ENCODE measurements at regions not wholly inside any gene's neighbourhood (a gene's known extent, or its start where the extent isn't known, plus 50 kb on each side); places are given as distances from the start of the nearest gene placed in this dataset.

DNA sequence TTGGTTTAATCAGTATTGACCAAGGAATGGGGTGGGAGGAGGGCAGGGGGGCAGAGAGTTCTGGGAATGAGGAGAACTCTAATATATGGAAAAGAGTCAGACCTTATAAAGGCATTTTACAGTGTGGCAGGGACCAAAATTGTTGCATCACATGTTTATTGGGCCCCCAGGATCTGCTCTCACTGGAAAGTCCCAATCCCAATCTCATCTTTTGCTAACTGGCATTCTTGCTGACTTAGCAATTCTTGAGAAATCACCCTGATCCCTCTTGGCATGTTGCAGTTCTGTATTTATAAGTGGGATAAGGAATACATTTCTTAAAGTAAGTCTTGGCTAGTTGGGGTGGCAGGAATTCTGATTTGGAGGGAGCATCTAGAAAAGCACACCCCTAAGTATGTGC lies 104.4 kb upstream of the CXCL14 start:
- DNase-seq (ENCODE audit: insufficient read length, low spot score) (no peak), FAIRE-seq (no peak)
- TF ChIP-seq, protein P1, sequence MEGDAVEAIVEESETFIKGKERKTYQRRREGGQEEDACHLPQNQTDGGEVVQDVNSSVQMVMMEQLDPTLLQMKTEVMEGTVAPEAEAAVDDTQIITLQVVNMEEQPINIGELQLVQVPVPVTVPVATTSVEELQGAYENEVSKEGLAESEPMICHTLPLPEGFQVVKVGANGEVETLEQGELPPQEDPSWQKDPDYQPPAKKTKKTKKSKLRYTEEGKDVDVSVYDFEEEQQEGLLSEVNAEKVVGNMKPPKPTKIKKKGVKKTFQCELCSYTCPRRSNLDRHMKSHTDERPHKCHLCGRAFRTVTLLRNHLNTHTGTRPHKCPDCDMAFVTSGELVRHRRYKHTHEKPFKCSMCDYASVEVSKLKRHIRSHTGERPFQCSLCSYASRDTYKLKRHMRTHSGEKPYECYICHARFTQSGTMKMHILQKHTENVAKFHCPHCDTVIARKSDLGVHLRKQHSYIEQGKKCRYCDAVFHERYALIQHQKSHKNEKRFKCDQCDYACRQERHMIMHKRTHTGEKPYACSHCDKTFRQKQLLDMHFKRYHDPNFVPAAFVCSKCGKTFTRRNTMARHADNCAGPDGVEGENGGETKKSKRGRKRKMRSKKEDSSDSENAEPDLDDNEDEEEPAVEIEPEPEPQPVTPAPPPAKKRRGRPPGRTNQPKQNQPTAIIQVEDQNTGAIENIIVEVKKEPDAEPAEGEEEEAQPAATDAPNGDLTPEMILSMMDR (IDR thresholded peaks at IDR 0.05; ENCODE audit: insufficient read depth, missing control alignments): no peak

DNA sequence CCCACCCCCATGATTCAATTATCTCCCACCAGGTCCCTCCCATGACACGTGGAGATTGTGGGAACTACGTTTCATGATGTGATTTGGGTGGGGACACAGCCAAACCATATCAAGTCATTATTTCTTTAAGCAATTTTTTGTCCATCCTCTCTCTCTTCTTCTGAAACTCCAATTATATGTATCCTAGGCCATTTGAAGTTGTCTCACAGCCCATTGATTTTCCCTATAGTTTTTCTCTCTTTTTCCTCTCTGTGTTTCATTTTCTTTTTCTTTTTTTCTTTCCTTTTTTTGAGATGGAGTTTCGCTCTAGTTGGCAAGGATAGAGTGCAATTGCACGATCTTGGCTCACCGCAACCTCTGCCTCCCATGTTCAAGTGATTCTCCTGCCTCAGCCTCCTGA lies 101.9 kb upstream of the CXCL14 start:
- DNase-seq (ENCODE audit: insufficient read length, low spot score) (no peak), FAIRE-seq (no peak)
- TF ChIP-seq, protein P1 (IDR thresholded peaks at IDR 0.05; ENCODE audit: insufficient read depth, missing control alignments): no peak

DNA sequence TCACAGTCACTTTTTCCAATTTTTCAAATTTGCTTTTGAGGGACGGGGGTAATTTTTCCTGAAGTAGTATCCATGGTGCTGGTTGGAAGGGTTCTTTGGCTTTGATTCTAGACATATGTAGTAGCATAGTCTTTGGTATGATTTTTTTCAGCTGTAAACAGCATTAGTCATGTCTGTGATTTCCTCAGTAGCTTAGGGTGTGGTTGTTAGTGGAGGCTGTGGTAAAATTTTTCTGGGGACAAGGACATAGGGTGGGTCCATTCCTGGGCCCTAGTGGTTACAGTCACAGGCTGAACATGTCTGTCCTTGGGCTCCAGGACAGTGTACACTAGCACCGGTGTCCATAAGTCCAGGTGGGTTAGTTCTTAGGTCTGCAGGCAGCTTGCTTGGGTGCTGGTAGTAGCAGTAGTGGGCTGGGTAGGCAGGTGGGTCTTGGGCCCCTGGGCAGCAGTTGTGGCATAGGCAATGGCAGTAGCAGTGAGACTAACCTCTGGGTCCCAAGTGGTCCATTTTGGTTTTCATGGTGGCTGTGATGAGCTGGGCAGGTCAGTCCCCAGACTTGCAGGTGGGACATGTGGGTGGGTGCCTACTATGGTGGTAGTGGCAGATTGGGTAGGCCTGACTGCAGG lies 100.0 kb upstream of the CXCL14 start:
- no peak for FAIRE-seq
- DNase-seq (ENCODE audit: insufficient read length, low spot score): no peak

DNA sequence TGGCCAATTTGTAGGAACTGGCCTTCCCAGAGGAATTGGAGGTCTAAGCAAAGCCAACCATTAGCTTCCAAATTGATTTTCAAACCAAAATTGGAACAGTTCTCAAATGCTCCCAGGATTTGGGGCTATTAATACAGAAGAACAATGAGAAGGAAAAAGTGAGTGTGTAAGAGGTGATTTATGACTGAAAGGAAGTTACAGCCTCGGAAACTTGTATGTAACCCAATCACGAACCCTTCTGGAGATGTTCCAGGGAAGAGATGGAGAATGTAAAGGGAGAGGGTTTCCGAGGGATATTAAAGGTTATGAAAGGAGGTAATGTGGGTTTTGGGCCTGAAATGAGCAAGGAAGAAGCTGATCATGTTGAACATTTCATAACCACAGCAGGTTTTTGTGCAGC lies 93.2 kb upstream of the CXCL14 start:
- TF ChIP-seq, protein P1 (IDR thresholded peaks at IDR 0.05; ENCODE audit: insufficient read depth, missing control alignments): no peak
- no peak for DNase-seq (ENCODE audit: insufficient read length, low spot score)
- FAIRE-seq: no peak

More for the DNA sequence above, 100.0 kb upstream of the CXCL14 start:
- TF ChIP-seq, protein P1 (IDR thresholded peaks at IDR 0.05; ENCODE audit: insufficient read depth, missing control alignments): no peak

DNA sequence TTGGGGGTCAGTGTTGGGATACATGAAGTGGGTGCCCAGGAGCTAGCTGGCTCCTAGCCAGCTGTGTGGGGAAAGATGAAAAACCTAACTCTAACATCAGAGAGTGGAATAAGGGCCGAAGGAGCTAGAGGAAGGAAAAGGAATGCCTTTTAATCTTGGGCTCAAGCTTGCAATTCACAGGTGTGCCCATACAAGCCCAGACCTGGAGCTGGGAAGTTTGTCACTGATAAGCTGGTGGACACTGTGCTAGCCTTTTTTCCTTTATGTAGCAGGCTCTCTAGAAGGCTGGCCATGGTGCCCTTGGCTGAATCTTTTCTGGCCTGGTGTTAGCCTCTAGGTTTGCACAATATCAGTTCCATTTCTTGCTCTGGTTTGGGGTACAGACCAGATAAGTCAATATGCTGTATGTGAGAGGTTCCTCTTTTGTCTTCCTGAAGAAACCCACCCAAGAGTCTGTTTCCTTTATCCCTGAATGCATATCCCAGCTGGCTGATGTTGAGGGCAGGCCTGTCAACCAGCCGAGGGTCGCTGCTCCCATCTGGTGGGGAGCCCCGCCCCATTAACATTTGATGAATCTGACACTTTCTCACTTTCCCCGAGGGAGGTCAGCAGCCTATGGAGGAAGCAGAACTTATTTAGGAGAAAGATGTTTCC lies 92.4 kb upstream of the CXCL14 start:
- no peak for DNase-seq (ENCODE audit: insufficient read length, low spot score)
- FAIRE-seq: no peak
- TF ChIP-seq, protein P1 (IDR thresholded peaks at IDR 0.05; ENCODE audit: insufficient read depth, missing control alignments): no peak

DNA sequence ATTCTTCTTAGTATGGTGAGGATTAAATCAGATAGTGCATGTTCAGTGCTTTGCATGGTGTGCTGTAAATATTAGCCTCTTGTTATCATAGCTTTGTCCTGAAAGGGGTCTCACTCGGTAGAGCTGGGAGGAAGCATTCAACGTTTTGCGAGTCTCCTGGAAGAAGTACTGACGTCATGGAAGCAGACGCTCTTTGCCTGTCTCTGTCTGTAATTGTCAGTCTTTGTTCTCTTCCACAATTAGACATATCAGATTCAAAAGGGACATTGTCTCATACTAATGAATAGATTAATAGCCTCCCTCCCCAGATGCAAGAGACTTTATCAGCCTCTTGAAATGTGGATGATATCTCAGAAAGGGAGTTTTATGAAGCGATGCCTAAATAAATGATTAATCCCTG lies 91.8 kb upstream of the CXCL14 start:
- TF ChIP-seq, protein P1 (IDR thresholded peaks at IDR 0.05; ENCODE audit: insufficient read depth, missing control alignments): no peak
- DNase-seq (ENCODE audit: insufficient read length, low spot score) (no peak), FAIRE-seq (no peak)

DNA sequence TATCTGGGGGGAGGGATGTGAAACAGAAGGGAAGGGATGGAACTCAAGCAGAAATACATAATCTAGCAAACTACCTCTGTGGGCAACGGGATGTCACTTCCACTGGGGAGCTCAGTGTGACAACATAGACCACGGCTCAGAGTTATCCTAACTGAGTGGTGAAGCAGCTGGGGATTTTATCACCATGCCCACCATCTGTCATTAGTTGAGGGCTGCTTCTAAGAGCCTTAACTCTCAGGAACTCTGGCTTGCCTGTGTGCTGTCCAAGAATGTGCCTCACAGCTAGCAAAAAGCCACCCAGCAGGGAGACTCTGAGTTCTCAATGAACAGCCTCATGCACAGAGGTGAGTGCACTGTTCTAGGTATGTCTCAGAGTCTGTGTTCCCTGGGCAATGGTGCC lies 90.6 kb upstream of the CXCL14 start:
- DNase-seq (ENCODE audit: insufficient read length, low spot score): no peak
- TF ChIP-seq, protein P1 (IDR thresholded peaks at IDR 0.05; ENCODE audit: insufficient read depth, missing control alignments): no peak
- no peak for FAIRE-seq

All from D721Med (cell line).